Right lobe of liver (tissue), 4 donors: ENCODE measurements at regions not wholly inside any gene's neighbourhood (a gene's known extent, or its start where the extent isn't known, plus 50 kb on each side); places are given as distances from the start of the nearest gene placed in this dataset.

Experiments
- POLR2A ChIP-seq: fragments of 450-650 bp; IDR thresholded peaks from one replicate; pipeline ENCODE4 v1.6.1; 2017; ENCODE audit warnings: antibody characterized with exemption, mild to moderate bottlenecking
- TF ChIP-seq, protein P1 (sequence below), 4 donors: fragments of 200-600 bp in 3 of 4; fragments of 450-650 bp in 1 of 4; IDR thresholded peaks; one replicate each; pipeline versions ENCODE4 v1.5.1 to v1.8.0; 2016 to 2022; ENCODE audit warnings: antibody characterized with exemption in 4 of 4, mild to moderate bottlenecking in 2 of 4
- donor health status: DM: no; HTN: no; CAD: no.
- donor health status: DM: no; HTN: no; CAD: no.
- donor health status: DM: no; HTN: yes; CAD: no.

DNA sequence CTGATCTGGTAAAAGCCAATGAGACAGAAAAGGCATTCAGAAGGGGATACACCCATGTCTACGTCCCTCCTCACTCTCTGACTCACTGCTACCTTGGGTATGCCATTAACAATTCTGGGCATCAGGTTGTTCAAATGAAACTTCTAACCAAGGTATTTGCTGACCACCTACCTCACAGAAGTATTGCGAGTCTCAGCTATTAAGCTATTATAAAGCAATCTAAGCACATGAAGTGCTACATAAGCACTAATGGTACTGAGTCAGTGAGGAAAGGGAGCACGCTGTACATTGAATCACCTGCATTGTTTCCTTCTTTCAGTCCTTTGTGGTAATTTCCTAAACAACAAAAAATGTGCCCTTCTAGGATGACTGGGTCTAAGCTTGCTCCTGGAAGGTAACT is 62.8 kb upstream of the CCDC91 start:
- TF ChIP-seq POLR2A, result no peak
- TF ChIP-seq, protein P1, sequence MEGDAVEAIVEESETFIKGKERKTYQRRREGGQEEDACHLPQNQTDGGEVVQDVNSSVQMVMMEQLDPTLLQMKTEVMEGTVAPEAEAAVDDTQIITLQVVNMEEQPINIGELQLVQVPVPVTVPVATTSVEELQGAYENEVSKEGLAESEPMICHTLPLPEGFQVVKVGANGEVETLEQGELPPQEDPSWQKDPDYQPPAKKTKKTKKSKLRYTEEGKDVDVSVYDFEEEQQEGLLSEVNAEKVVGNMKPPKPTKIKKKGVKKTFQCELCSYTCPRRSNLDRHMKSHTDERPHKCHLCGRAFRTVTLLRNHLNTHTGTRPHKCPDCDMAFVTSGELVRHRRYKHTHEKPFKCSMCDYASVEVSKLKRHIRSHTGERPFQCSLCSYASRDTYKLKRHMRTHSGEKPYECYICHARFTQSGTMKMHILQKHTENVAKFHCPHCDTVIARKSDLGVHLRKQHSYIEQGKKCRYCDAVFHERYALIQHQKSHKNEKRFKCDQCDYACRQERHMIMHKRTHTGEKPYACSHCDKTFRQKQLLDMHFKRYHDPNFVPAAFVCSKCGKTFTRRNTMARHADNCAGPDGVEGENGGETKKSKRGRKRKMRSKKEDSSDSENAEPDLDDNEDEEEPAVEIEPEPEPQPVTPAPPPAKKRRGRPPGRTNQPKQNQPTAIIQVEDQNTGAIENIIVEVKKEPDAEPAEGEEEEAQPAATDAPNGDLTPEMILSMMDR (IDR thresholded peaks at IDR 0.05), result no peak
